ENCODE measurements at regions not wholly inside any gene's neighbourhood (a gene's known extent, or its start where the extent isn't known, plus 50 kb on each side); places are given as distances from the start of the nearest gene placed in this dataset.

- TF ChIP-seq CTCF (IDR thresholded peaks at IDR 0.05) (no peak), POLR2A (IDR thresholded peaks at IDR 0.05) (no peak)
Measured at GRCh38 chr5:8961219-8961618, 584.7 kb downstream of the SEMA5A start.

All from heart left ventricle (tissue), 13 donors.